Kidney tubule cell (primary cell): ENCODE measurements at regions not wholly inside any gene's neighbourhood (a gene's known extent, or its start where the extent isn't known, plus 50 kb on each side); places are given as distances from the start of the nearest gene placed in this dataset.
A peak's percentile ranks its signal among the peaks of the same experiment; 100 is the strongest.

Experiments used
- DNase-seq: peaks from one replicate; pipeline ENCODE4 v3.0.0-alpha.2; 2018; ENCODE audit warnings: low spot score

GRCh38 chr5:61263561-61264272 is 68.3 kb upstream of the ZSWIM6 start:
- no peak for DNase-seq

DNA sequence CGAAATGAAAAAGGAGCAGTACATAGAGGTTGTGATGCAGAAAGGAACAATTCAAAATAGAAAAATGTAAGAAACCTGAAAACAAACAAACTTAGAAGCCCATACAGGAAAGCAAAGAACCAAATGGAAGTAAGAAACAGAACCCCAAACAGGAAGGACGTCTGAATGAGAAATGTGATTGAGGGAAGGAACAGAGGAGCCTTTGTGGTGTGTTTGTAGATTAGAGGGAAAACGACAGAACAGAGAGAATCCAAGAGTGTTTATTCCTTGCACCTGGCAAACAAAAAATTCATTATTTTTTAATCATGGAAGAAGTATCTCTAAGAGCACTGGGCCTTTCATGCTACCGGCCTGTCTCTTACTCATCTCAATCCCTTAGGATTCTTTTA is 67.8 kb upstream of the ZSWIM6 start:
- no peak for DNase-seq

DNA sequence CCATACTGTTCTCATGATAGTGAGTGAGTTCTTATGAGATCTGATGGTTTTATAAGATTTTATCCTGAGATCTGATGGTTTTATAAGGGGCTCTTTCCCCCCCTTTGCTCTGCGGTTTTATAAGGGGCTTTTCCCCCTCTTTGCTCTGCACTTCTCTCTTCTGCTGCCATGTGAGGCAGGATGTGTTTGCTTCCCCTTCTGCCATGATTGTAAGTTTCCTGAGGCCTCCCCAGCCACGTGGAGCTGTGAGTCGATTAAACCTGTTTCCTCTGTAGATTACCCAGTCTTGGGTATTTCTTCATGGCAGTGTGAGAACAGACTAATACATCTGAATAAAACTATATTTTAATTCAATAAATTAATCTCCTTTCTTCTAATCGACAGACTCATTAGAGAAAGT is 64.9 kb upstream of the ZSWIM6 start:
- no peak for DNase-seq

- DNase-seq, result no peak
Observed at GRCh38 chr5:61268871-61269270, 63.2 kb upstream of the ZSWIM6 start.

- peak; percentile 55 for DNase-seq
Observed at GRCh38 chr5:61270510-61271165, 61.4 kb upstream of the ZSWIM6 start.

- DNase-seq, result no peak
Observed at GRCh38 chr5:61272688-61273087, 59.4 kb upstream of the ZSWIM6 start.

- no peak for DNase-seq
Observed at GRCh38 chr5:61273279-61273975, 58.6 kb upstream of the ZSWIM6 start.

DNA sequence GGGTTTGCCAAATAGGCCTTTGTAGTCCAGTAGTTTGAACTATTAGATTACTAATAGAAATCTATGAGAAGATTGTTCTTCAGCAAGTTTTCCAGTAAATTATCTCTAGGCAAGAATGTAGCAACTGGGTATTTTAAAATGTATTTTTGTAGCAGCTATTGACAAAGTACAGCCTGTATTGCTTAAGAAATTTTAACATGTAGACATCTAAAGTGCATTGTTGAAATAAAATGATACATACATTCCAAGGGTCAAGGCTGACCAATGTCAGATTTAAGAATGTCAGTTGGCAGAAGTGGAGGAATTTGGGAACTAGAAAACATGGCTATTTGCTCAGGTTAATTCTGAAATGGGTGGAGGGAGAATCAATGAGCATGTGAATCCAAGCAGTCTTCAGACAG is 57.5 kb upstream of the ZSWIM6 start:
- DNase-seq, result no peak

- peak; percentile 54 for DNase-seq
Observed at GRCh38 chr5:61275841-61276240, 56.2 kb upstream of the ZSWIM6 start.

GRCh38 chr5:61277190-61277589 is 54.9 kb upstream of the ZSWIM6 start:
- DNase-seq, result peak; percentile 34

- peak; percentile 79 for DNase-seq
Observed at GRCh38 chr5:61277781-61278180, 54.3 kb upstream of the ZSWIM6 start.

GRCh38 chr5:61279725-61280124 is 52.3 kb upstream of the ZSWIM6 start:
- DNase-seq, result peak; percentile 77

DNA sequence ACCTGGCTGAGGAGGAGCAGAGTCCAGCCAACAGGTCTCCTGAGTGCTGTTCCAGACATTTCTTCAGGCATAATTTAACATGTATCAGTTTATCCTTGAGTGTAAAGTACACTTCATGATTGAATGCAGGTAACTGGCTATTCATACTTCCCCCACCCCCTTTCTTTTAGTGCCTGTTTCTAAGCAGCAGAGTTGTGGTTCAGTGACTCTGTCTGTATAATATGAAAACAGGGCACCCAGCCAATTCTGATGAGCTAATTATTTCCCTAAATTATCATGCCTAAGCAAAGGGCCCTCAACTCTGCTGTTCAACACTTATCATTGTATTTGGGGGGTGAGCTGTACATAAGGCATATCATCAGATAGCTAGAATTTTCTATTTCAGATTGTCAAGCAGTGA is 51.9 kb upstream of the ZSWIM6 start:
- DNase-seq, result peak; percentile 93

DNA sequence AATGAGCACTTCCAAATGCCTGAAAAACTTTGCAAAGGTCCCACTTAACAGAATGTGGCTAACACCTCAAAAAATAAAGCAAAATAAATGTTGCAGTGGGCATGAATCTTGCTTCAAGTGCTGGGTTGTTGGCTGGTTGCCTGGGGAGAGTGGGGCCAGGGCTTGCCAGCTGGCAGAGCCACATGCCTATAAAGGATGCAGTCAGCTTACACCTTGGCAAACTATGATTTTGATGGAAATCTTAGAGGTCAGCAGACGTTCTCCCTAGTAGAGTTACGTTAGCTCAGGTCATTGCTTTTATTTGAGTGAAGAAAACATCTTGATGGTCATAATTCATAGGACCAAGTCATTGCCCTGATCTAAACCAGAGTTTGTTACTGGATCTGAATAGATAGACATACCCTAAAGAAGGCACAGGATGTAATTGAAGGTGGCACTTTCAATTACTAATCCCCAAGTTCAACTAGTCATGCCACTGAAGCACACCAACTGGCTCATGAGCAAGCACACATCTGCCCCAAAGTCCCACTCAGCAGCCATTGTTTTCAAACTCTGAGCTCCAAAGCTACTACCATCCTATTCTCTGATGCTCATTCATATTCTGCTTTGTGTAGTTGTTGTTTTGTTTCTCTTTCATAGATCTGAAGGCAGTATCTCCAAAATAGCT is 51.2 kb upstream of the ZSWIM6 start:
- peak; percentile 56 for DNase-seq

GRCh38 chr5:61281686-61282085 is 50.4 kb upstream of the ZSWIM6 start:
- no peak for DNase-seq
